ENCODE measurements at regions not wholly inside any gene's neighbourhood (a gene's known extent, or its start where the extent isn't known, plus 50 kb on each side); places are given as distances from the start of the nearest gene placed in this dataset.

DNA sequence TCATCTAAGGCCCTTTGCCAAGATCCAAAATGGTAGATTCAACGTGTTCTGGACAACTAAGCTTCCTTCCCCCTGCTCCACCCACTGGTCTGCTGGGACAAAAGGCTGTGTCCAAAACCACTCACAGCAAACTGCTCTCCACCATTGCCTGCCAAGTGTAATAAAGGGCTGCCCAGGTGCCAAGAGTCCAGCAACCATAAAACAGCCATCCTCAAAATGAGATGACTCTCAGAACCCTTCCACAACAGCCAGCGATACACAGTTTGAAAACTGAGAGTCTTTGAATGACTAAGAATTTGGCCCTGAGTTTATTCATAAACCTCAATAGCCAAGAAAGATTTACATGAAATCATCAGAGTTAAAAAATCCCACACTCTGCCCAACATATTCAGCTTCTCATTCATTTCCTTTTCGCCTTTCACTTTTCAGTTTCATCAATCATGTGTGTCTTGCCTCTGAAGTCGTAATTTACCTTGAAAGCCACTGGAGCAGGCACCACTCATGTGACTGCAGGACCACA is 658.1 kb upstream of the MGMT start:
- Histone ChIP-seq H3K79me2 (ENCODE audit: insufficient read depth) (no peaks in the 10 kb centered on the region), H3K27ac (ENCODE audit: low read depth in 2 of 2, low read length in 1 of 2) (no peak overlapping the region), H4K20me1 (ENCODE audit: insufficient read depth) (no peaks in the 10 kb centered on the region), H3F3A (replicated peaks; ENCODE audit: insufficient read depth) (no peaks in the 10 kb centered on the region), H3K9ac (no peak overlapping the region), H3K4me1 (ENCODE audit: control insufficient read depth in 1 of 2, insufficient read depth in 2 of 2, low read depth in 1 of 2, low read length in 1 of 2) (no peaks in the 10 kb centered on the region), H3K9me3 (no peaks in the 10 kb centered on the region), H3K27me3 (ENCODE audit: insufficient read depth) (no peaks in the 10 kb centered on the region), H3K4me2 (no peak overlapping the region), H2AFZ (ENCODE audit: low read depth) (no peak overlapping the region), H3K9me2 (no peaks in the 10 kb centered on the region), H3K4me3 (ENCODE audit: low read depth in 2 of 2, low read length in 1 of 2) (no peak overlapping the region), H3K36me3 (replicated peaks in 1 of 2; ENCODE audit: control insufficient read depth in 1 of 2, insufficient read depth in 2 of 2, low read length in 1 of 2) (no peaks in the 10 kb centered on the region)
- no peak for DNase-seq
- ChIA-PET CTCF (no interaction called here), POLR2A (no interaction called here)
- TF ChIP-seq TAF1 (IDR thresholded peaks at IDR 0.05; ENCODE audit: borderline replicate concordance, low read depth, low read length) (no peak), NRF1 (IDR thresholded peaks at IDR 0.05; ENCODE audit: low read depth, low read length) (no peak), NFIC (IDR thresholded peaks at IDR 0.05; ENCODE audit: borderline replicate concordance) (no peak), TEAD4 (IDR thresholded peaks at IDR 0.05; ENCODE audit: borderline replicate concordance, insufficient read depth) (no peak), MEF2A (IDR thresholded peaks at IDR 0.05; ENCODE audit: borderline replicate concordance, low read depth) (no peak), YY1 (IDR thresholded peaks at IDR 0.05; ENCODE audit: low read depth) (no peak), MXI1 (IDR thresholded peaks at IDR 0.05; ENCODE audit: low read depth, low read length) (no peak), EP300 (IDR thresholded peaks at IDR 0.05; ENCODE audit: borderline replicate concordance in 1 of 2, low read depth in 1 of 2, low read length in 1 of 2) (no peak), FOSL2 (IDR thresholded peaks at IDR 0.05; ENCODE audit: borderline replicate concordance, low read depth) (no peak), TCF12 (IDR thresholded peaks at IDR 0.05) (no peak), RCOR1 (IDR thresholded peaks at IDR 0.05; ENCODE audit: low read length) (no peak)
- TF ChIP-seq, protein P1, sequence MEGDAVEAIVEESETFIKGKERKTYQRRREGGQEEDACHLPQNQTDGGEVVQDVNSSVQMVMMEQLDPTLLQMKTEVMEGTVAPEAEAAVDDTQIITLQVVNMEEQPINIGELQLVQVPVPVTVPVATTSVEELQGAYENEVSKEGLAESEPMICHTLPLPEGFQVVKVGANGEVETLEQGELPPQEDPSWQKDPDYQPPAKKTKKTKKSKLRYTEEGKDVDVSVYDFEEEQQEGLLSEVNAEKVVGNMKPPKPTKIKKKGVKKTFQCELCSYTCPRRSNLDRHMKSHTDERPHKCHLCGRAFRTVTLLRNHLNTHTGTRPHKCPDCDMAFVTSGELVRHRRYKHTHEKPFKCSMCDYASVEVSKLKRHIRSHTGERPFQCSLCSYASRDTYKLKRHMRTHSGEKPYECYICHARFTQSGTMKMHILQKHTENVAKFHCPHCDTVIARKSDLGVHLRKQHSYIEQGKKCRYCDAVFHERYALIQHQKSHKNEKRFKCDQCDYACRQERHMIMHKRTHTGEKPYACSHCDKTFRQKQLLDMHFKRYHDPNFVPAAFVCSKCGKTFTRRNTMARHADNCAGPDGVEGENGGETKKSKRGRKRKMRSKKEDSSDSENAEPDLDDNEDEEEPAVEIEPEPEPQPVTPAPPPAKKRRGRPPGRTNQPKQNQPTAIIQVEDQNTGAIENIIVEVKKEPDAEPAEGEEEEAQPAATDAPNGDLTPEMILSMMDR (IDR thresholded peaks at IDR 0.05): no peak
- TF ChIP-seq, protein P2, sequence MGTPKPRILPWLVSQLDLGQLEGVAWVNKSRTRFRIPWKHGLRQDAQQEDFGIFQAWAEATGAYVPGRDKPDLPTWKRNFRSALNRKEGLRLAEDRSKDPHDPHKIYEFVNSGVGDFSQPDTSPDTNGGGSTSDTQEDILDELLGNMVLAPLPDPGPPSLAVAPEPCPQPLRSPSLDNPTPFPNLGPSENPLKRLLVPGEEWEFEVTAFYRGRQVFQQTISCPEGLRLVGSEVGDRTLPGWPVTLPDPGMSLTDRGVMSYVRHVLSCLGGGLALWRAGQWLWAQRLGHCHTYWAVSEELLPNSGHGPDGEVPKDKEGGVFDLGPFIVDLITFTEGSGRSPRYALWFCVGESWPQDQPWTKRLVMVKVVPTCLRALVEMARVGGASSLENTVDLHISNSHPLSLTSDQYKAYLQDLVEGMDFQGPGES (IDR thresholded peaks at IDR 0.05; ENCODE audit: low read depth, low read length): no peak
- TF ChIP-seq, protein P3, sequence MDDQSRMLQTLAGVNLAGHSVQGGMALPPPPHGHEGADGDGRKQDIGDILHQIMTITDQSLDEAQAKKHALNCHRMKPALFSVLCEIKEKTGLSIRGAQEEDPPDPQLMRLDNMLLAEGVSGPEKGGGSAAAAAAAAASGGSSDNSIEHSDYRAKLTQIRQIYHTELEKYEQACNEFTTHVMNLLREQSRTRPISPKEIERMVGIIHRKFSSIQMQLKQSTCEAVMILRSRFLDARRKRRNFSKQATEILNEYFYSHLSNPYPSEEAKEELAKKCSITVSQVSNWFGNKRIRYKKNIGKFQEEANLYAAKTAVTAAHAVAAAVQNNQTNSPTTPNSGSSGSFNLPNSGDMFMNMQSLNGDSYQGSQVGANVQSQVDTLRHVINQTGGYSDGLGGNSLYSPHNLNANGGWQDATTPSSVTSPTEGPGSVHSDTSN (IDR thresholded peaks at IDR 0.05): no peak
- WGBS (ENCODE audit: low lambda C conversion rate): 18% methylated on average over 4 of the region's 4 CpGs

DNA sequence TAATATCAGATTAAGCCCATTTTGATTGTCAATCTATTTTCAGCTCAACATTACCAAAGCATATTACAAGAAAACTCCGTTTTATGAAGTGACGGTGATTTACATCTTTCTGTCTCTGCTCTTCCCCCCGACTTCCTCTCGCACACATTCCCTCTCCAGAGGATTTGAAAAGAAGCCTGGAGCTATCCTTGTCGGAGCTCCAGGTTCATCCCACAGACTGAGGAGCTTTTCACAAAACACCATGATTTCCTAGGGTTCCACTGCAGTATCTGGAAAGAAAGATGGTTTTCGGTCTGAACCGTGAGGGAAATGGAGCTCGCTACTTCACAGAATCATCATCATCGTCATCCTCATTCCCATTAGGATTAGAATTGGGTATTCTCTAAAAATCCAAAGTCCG is 655.5 kb upstream of the MGMT start:
- CTCF ChIA-PET: no interaction called here
- TF ChIP-seq NFIC (IDR thresholded peaks at IDR 0.05; ENCODE audit: borderline replicate concordance): no peak
- TF ChIP-seq TCF12 (IDR thresholded peaks at IDR 0.05): no peak
- TF ChIP-seq SMC3 (IDR thresholded peaks at IDR 0.05; ENCODE audit: low read depth, low read length): no peak
- no peak for TF ChIP-seq MEF2A (IDR thresholded peaks at IDR 0.05; ENCODE audit: borderline replicate concordance, low read depth)
- TF ChIP-seq, protein P4, sequence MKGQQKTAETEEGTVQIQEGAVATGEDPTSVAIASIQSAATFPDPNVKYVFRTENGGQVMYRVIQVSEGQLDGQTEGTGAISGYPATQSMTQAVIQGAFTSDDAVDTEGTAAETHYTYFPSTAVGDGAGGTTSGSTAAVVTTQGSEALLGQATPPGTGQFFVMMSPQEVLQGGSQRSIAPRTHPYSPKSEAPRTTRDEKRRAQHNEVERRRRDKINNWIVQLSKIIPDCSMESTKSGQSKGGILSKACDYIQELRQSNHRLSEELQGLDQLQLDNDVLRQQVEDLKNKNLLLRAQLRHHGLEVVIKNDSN (IDR thresholded peaks at IDR 0.05; ENCODE audit: borderline replicate concordance, low read depth): no peak
- TF ChIP-seq, protein P5, sequence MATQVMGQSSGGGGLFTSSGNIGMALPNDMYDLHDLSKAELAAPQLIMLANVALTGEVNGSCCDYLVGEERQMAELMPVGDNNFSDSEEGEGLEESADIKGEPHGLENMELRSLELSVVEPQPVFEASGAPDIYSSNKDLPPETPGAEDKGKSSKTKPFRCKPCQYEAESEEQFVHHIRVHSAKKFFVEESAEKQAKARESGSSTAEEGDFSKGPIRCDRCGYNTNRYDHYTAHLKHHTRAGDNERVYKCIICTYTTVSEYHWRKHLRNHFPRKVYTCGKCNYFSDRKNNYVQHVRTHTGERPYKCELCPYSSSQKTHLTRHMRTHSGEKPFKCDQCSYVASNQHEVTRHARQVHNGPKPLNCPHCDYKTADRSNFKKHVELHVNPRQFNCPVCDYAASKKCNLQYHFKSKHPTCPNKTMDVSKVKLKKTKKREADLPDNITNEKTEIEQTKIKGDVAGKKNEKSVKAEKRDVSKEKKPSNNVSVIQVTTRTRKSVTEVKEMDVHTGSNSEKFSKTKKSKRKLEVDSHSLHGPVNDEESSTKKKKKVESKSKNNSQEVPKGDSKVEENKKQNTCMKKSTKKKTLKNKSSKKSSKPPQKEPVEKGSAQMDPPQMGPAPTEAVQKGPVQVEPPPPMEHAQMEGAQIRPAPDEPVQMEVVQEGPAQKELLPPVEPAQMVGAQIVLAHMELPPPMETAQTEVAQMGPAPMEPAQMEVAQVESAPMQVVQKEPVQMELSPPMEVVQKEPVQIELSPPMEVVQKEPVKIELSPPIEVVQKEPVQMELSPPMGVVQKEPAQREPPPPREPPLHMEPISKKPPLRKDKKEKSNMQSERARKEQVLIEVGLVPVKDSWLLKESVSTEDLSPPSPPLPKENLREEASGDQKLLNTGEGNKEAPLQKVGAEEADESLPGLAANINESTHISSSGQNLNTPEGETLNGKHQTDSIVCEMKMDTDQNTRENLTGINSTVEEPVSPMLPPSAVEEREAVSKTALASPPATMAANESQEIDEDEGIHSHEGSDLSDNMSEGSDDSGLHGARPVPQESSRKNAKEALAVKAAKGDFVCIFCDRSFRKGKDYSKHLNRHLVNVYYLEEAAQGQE (IDR thresholded peaks at IDR 0.05; ENCODE audit: low read depth, low read length): no peak

More for the DNA sequence above, 655.5 kb upstream of the MGMT start:
- H3K9me3 ChIP-seq: no peaks in the 10 kb centered on the region
- H4K20me1 ChIP-seq (ENCODE audit: insufficient read depth): no peaks in the 10 kb centered on the region
- no peaks in the 10 kb centered on the region for H3K79me2 ChIP-seq (ENCODE audit: insufficient read depth)
- no peak for DNase-seq
- H3F3A ChIP-seq (replicated peaks; ENCODE audit: insufficient read depth): no peaks in the 10 kb centered on the region
- H3K9ac ChIP-seq: no peak overlapping the region
- H2AFZ ChIP-seq (ENCODE audit: low read depth): no peak overlapping the region
- H3K4me2 ChIP-seq: no peak overlapping the region
- WGBS (ENCODE audit: low lambda C conversion rate): 58% methylated on average over 10 of the region's 10 CpGs
- H3K27me3 ChIP-seq (ENCODE audit: insufficient read depth): no peaks in the 10 kb centered on the region
- H3K4me1 ChIP-seq (ENCODE audit: control insufficient read depth in 1 of 2, insufficient read depth in 2 of 2, low read depth in 1 of 2, low read length in 1 of 2): no peaks in the 10 kb centered on the region
- H3K27ac ChIP-seq (ENCODE audit: low read depth in 2 of 2, low read length in 1 of 2): no peak overlapping the region
- H3K9me2 ChIP-seq: no peaks in the 10 kb centered on the region
- no peaks in the 10 kb centered on the region for H3K36me3 ChIP-seq (replicated peaks in 1 of 2; ENCODE audit: control insufficient read depth in 1 of 2, insufficient read depth in 2 of 2, low read length in 1 of 2)
- no peak overlapping the region for H3K4me3 ChIP-seq (ENCODE audit: low read depth in 2 of 2, low read length in 1 of 2)
- POLR2A ChIA-PET: no interaction called here
